Astrocyte of the spinal cord (primary cell): ENCODE measurements at regions not wholly inside any gene's neighbourhood (a gene's known extent, or its start where the extent isn't known, plus 50 kb on each side); places are given as distances from the start of the nearest gene placed in this dataset.
"Not testable (repeated sequence)": the region's sequence is repeated elsewhere in the genome, so short reads cannot be mapped to it uniquely, and the experiment has no call there.

Source experiments
- DNase-seq: peaks from one replicate; pipeline ENCODE4 v3.0.0; 2011; ENCODE audit warnings: low read depth, low spot score
- H3K4me3 ChIP-seq: 2 replicates; pipeline ENCODE4 v1.5.1; 2011; ENCODE audit warnings: low read depth, mild to moderate bottlenecking, low read length, moderate library complexity
- in situ Hi-C: cut with HindIII; loops from 2 replicates; pipeline ENCODE4 v1.10.0; 2017; ENCODE audit warnings: low sequenced_read_pairs
- TF ChIP-seq, protein P1 (sequence below): IDR thresholded peaks from 2 replicates; pipeline ENCODE4 v1.5.1; 2012; ENCODE audit warnings: low read depth, mild to moderate bottlenecking, low read length, inconsistent platforms

DNA sequence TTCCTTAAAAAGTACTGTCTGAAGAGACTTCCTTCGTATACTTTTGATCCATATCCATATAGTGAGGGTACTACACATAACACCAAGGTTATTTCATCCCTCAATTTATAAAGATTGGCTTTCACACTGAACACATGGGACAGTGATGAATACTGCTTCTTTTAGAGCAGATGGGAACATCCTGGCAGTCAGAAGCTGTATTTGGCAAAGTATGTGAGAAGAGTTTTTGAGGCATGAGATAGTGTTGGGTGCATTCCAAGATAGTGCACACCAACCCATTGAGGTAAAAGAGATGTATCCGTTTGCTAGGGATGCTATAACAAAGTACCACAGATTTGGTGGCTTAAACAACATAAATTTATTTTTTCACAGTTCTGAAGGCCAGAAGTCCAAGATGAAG, 141.1 kb downstream of the MOSPD2 start:
- TF ChIP-seq, protein P1, sequence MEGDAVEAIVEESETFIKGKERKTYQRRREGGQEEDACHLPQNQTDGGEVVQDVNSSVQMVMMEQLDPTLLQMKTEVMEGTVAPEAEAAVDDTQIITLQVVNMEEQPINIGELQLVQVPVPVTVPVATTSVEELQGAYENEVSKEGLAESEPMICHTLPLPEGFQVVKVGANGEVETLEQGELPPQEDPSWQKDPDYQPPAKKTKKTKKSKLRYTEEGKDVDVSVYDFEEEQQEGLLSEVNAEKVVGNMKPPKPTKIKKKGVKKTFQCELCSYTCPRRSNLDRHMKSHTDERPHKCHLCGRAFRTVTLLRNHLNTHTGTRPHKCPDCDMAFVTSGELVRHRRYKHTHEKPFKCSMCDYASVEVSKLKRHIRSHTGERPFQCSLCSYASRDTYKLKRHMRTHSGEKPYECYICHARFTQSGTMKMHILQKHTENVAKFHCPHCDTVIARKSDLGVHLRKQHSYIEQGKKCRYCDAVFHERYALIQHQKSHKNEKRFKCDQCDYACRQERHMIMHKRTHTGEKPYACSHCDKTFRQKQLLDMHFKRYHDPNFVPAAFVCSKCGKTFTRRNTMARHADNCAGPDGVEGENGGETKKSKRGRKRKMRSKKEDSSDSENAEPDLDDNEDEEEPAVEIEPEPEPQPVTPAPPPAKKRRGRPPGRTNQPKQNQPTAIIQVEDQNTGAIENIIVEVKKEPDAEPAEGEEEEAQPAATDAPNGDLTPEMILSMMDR, result no peak
- in situ Hi-C loops, result no loop called here
- no peak for DNase-seq

GRCh38 chrX:15013461-15013860, 140.2 kb downstream of the MOSPD2 start:
- DNase-seq, result no peak
- H3K4me3 ChIP-seq, result no peak overlapping the region
- TF ChIP-seq, protein P1, result no peak
- in situ Hi-C loops, result no loop called here

More for the DNA sequence above, 141.1 kb downstream of the MOSPD2 start:
- no peak overlapping the region for H3K4me3 ChIP-seq

DNA sequence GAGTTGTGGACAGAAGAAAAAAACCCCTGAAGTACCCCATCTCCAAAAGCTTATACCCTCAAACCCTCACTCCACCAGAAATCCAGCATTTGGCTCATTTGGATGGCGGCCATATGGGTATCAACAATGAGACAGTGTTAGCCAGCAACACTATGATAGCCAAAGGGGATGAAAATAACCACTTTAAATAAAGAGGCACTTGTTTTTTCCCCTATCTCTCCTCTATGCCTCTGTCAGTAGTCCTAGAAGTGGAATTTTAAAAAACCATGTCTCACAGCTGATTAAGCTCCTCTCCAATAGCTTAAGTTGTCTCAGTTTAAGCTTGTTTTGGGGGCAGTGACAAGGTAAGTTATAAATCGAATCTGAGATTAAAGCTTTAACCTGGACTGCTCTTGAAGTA, 124.0 kb downstream of the MOSPD2 start:
- no peak overlapping the region for H3K4me3 ChIP-seq
- in situ Hi-C loops, result no loop called here
- TF ChIP-seq, protein P1, result no peak
- no peak for DNase-seq

DNA sequence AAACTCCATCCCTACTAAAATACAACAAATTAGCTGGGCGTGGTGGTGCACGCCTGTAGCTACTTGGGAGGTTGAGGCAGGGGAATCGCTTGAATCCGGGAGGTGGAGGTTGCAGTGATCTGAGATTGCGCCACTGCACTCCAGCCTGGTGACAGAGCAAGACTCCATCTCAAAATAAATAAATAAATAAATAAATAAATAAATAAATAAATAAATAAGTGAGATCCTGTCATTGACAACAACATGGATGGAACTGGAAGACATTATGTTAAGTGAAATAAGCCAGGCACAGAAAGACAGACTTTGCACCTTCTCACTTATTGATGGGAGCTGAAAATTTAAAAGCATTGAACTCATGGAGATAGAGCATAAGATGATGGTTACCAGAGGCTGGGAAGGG, 111.2 kb downstream of the MOSPD2 start:
- H3K4me3 ChIP-seq, in situ Hi-C loops, DNase-seq: not testable (repeated sequence)
